ENCODE measurements at regions not wholly inside any gene's neighbourhood (a gene's known extent, or its start where the extent isn't known, plus 50 kb on each side); places are given as distances from the start of the nearest gene placed in this dataset.

GRCh38 chr1:114322734-114323133 lies 169.1 kb upstream of the SYT6 start:
- H3K36me3 Mint-ChIP-seq = no peaks in the 10 kb centered on the region
- no peak for DNase-seq
- no peaks in the 10 kb centered on the region for H3K27me3 Mint-ChIP-seq
- H3K27ac Mint-ChIP-seq = no peak overlapping the region
- H3K9me3 Mint-ChIP-seq = no peaks in the 10 kb centered on the region
- no peak overlapping the region for H3K4me3 Mint-ChIP-seq
- H3K4me1 Mint-ChIP-seq = peaks cover 3% of the 10 kb centered on the region

DNA sequence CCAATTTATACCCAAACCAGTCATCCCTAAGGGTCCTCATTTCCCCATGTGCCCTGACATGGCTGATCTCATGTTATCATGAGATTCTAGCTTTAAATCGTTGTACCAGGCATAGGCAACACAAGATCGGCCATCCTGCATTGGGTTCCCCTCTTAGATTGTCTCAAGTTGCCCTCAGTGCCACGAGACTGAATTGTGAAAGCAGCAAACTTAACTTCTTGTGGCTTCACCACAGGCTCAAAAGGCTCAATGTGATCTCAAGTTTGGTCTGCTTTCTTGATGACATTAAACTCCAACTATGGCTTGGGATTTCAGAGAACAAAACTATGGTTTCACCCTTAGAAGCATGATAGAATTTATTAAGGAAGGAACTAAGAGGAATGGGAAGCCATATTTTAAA lies 168.5 kb upstream of the SYT6 start:
- Mint-ChIP-seq H3K4me3 (no peak overlapping the region), H3K4me1 (peaks cover 3% of the 10 kb centered on the region), H3K36me3 (no peaks in the 10 kb centered on the region), H3K9me3 (no peaks in the 10 kb centered on the region), H3K27ac (no peak overlapping the region), H3K27me3 (no peaks in the 10 kb centered on the region)
- DNase-seq = no peak

DNA sequence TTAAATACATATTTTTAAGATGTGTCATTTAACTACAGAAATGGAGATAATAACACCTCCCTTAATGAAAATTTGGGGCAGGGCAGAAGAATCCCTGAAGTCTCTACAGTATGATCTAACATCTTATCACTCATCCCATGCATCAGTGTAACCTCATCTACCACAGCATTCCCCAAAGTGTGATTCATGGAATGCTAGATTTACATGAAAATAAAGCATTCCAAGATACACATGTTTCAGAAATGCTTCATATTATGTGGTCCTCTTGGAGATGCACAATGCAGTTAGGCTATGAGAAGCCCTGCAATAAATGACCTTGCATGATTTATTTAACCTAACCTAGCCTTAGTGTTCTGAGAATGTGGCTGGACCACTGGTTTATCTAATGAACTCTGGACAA lies 166.9 kb upstream of the SYT6 start:
- Mint-ChIP-seq H3K4me1 (peaks cover 3% of the 10 kb centered on the region), H3K36me3 (no peaks in the 10 kb centered on the region), H3K9me3 (no peaks in the 10 kb centered on the region), H3K27ac (no peak overlapping the region), H3K27me3 (no peaks in the 10 kb centered on the region), H3K4me3 (no peak overlapping the region)
- no peak for DNase-seq

DNA sequence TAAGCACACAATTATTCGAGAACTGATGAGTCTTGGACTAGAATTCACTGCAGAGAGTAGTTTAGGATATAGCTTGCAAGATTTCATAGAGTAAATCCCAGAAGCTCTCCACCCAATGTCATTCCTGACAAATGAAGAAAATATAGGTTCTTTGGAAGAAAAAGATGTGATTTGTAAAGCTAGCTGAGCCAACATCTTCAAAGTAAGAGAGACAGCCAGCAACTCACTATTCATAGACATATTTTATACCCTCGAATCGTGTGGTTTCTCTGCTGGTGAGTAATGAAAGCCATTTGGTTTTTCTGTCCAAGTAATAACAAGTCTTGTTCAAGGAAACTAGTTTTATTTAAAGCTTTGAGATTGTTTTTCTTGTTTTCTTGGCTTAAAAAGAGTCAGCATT lies 165.7 kb upstream of the SYT6 start:
- no peaks in the 10 kb centered on the region for H3K27me3 Mint-ChIP-seq
- no peak for DNase-seq
- H3K27ac Mint-ChIP-seq = no peak overlapping the region
- H3K4me1 Mint-ChIP-seq = peaks cover 3% of the 10 kb centered on the region
- no peak overlapping the region for H3K4me3 Mint-ChIP-seq
- H3K36me3 Mint-ChIP-seq = no peaks in the 10 kb centered on the region
- no peaks in the 10 kb centered on the region for H3K9me3 Mint-ChIP-seq

DNA sequence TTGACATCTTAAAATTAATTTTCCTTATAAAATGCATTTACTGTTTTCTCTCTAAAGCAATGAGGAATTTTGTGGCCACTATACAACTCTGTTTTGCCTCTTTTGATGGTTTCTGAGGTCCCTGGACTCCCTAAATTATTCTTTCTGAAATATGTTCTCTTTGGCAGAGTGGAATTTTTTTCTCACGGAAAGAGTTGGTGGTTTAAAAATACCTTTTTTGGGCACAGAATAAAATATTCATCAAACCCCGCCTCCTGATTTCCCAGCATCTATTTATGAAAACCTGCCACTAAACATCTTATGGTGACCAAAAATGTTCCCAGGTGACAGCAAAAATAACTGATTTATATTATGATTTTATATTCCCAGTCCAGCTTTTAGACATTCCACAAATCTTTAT lies 165.3 kb upstream of the SYT6 start:
- no peak for DNase-seq
- H3K27ac Mint-ChIP-seq = no peak overlapping the region
- H3K36me3 Mint-ChIP-seq = no peaks in the 10 kb centered on the region
- H3K4me3 Mint-ChIP-seq = no peak overlapping the region
- H3K9me3 Mint-ChIP-seq = no peaks in the 10 kb centered on the region
- no peaks in the 10 kb centered on the region for H3K27me3 Mint-ChIP-seq
- H3K4me1 Mint-ChIP-seq = peaks cover 3% of the 10 kb centered on the region

DNA sequence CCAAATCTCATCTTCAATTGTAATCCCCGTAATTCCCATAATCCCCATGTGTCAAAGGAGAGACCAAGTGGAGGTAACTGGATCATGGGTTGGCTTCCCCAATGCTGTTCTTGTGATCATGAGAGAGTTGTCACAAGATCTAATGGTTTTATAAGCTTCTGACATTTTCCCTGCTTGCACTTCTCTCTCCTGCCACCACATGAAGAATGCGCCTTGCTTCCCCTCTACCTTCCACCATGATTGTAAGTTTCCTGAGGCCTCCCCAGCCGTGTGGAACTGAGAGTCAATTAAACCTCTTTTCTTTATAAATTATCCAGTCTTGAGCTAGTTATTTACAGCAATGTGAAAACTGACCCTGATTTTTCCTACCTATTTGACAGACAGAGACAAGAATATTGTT lies 162.5 kb upstream of the SYT6 start:
- no peaks in the 10 kb centered on the region for H3K27me3 Mint-ChIP-seq
- DNase-seq = no peak
- no peak overlapping the region for H3K4me3 Mint-ChIP-seq
- no peaks in the 10 kb centered on the region for H3K36me3 Mint-ChIP-seq
- H3K27ac Mint-ChIP-seq = no peak overlapping the region
- no peaks in the 10 kb centered on the region for H3K9me3 Mint-ChIP-seq
- H3K4me1 Mint-ChIP-seq = no peaks in the 10 kb centered on the region

DNA sequence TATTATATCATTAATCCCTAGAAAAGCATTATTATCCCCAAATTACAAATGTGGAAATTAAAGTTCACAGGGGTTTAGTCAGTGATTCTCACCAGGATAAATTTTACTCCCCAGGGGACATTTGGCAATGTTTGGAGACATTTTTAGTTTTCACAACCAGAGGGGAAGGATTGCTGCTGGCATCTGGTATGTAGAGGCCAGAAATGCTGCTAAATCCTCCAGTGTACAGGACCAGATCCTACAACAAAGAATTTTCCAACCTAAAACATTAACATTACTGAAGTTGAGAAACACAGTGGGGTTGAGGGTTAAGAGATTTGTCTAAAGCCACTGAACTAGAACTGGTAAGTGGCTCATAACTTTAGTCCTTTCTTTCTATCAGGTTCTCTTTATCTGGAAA lies 162.0 kb upstream of the SYT6 start:
- Mint-ChIP-seq H3K27ac (no peak overlapping the region), H3K27me3 (no peaks in the 10 kb centered on the region), H3K4me1 (no peaks in the 10 kb centered on the region), H3K36me3 (no peaks in the 10 kb centered on the region), H3K4me3 (no peak overlapping the region), H3K9me3 (no peaks in the 10 kb centered on the region)
- DNase-seq = no peak

GRCh38 chr1:114314576-114314975 lies 160.9 kb upstream of the SYT6 start:
- H3K4me3 Mint-ChIP-seq = no peak overlapping the region
- no peaks in the 10 kb centered on the region for H3K36me3 Mint-ChIP-seq
- no peaks in the 10 kb centered on the region for H3K9me3 Mint-ChIP-seq
- no peak for DNase-seq
- H3K4me1 Mint-ChIP-seq = no peaks in the 10 kb centered on the region
- H3K27me3 Mint-ChIP-seq = no peaks in the 10 kb centered on the region
- H3K27ac Mint-ChIP-seq = no peak overlapping the region

DNA sequence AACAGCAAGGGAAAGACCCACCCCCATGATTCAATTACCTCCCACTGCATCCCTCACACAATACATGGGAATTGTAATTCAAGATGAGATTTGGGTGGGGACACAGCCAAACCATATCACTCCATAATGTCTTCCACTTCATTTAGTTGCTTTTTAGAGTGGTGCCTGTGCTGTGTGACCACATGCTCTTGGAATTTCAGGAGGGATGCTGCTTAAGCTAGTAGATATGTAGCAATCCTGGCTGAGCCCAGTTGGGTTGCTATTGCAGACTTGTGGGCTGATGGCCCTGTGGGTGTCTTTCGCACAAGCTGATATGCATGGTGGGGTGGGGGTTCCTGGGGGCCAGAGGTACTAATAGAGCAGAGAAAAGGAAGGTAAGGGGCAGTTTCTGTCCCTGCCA lies 160.4 kb upstream of the SYT6 start:
- Mint-ChIP-seq H3K4me3 (no peak overlapping the region), H3K27me3 (no peaks in the 10 kb centered on the region), H3K27ac (no peak overlapping the region), H3K36me3 (no peaks in the 10 kb centered on the region), H3K4me1 (no peaks in the 10 kb centered on the region), H3K9me3 (no peaks in the 10 kb centered on the region)
- DNase-seq = no peak

GRCh38 chr1:114310695-114311271 lies 157.1 kb upstream of the SYT6 start:
- Mint-ChIP-seq H3K36me3 (no peaks in the 10 kb centered on the region), H3K4me1 (no peaks in the 10 kb centered on the region), H3K27me3 (no peaks in the 10 kb centered on the region), H3K27ac (no peak overlapping the region), H3K9me3 (peaks cover 3% of the 10 kb centered on the region), H3K4me3 (no peak overlapping the region)
- DNase-seq = no peak

GRCh38 chr1:114302821-114303220 lies 149.2 kb upstream of the SYT6 start:
- H3K4me1 Mint-ChIP-seq = peaks cover 2% of the 10 kb centered on the region
- H3K27ac Mint-ChIP-seq = no peak overlapping the region
- no peak overlapping the region for H3K4me3 Mint-ChIP-seq
- H3K9me3 Mint-ChIP-seq = no peaks in the 10 kb centered on the region
- no peaks in the 10 kb centered on the region for H3K27me3 Mint-ChIP-seq
- no peak for DNase-seq
- H3K36me3 Mint-ChIP-seq = no peaks in the 10 kb centered on the region

DNA sequence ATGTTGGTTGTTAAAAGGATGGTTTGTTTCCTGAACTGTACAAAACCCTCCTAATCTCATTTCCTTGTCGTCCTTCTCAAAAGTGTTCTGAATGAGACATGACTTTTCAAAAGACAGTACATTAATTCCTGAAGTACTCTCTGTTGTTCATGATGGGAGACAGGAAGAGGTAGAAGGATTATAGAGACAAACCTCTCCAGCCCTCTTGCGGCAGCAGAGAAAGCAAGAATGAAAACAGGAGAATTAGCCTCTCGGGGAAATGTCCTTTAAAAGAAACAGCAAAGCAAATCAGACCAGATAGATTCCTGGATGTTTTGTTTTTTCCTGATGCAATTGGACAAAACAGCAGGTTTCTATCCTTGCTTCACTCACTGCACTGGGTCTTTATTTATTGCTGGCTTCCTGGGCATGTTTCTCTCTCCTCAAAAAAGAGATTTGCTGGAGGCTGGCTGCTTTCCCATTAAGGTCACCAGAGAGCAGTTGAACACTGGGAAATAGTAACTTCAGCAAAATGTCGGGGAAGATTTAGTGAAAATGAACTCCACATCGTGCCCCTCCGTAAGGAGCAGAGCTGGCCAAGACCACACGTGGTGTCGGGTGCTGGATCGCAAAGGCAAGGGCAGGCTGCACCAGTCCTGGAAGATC lies 145.8 kb upstream of the SYT6 start:
- Mint-ChIP-seq H3K4me3 (no peak overlapping the region), H3K4me1 (peaks cover 2% of the 10 kb centered on the region), H3K27ac (no peak overlapping the region), H3K27me3 (no peaks in the 10 kb centered on the region), H3K36me3 (no peaks in the 10 kb centered on the region), H3K9me3 (no peaks in the 10 kb centered on the region)
- DNase-seq = no peak

- peaks cover 2% of the 10 kb centered on the region for H3K4me1 Mint-ChIP-seq
- no peaks in the 10 kb centered on the region for H3K27me3 Mint-ChIP-seq
- no peaks in the 10 kb centered on the region for H3K9me3 Mint-ChIP-seq
- no peak overlapping the region for H3K4me3 Mint-ChIP-seq
- no peak for DNase-seq
- H3K27ac Mint-ChIP-seq = no peak overlapping the region
- H3K36me3 Mint-ChIP-seq = no peaks in the 10 kb centered on the region
Measured at GRCh38 chr1:114298008-114298407, 144.3 kb upstream of the SYT6 start.

- no peak for DNase-seq
- no peaks in the 10 kb centered on the region for H3K27me3 Mint-ChIP-seq
- H3K9me3 Mint-ChIP-seq = no peaks in the 10 kb centered on the region
- H3K27ac Mint-ChIP-seq = no peak overlapping the region
- H3K36me3 Mint-ChIP-seq = no peaks in the 10 kb centered on the region
- peaks cover 2% of the 10 kb centered on the region for H3K4me1 Mint-ChIP-seq
- H3K4me3 Mint-ChIP-seq = no peak overlapping the region
Measured at GRCh38 chr1:114296413-114296812, 142.7 kb upstream of the SYT6 start.

DNA sequence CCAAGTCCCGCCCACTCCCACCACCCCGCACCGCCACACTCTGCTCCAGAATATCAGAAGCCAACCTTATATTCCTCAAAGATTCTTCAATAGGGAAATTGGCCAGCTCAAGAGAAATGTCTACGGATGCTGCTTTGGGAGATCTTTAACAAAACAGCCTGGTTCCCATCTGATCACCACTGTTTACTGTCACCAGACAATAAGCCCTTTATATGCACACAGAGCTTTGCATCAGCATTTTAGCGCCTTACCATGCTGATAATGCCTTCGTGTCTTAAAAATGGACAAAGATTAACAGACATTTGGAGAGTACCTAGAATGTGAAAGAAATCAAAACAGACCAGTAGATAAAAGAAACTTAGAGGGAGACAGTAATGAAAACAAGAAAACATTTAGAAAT lies 141.7 kb upstream of the SYT6 start:
- Mint-ChIP-seq H3K36me3 (no peaks in the 10 kb centered on the region), H3K9me3 (no peaks in the 10 kb centered on the region), H3K27me3 (no peaks in the 10 kb centered on the region)

GRCh38 chr1:114292835-114293234 lies 139.2 kb upstream of the SYT6 start:
- Mint-ChIP-seq H3K9me3 (no peaks in the 10 kb centered on the region), H3K27ac (no peak overlapping the region), H3K36me3 (no peaks in the 10 kb centered on the region), H3K4me3 (no peak overlapping the region), H3K4me1 (peaks cover 5% of the 10 kb centered on the region), H3K27me3 (no peaks in the 10 kb centered on the region)
- no peak for DNase-seq

More for the DNA sequence above, 141.7 kb upstream of the SYT6 start:
- no peak overlapping the region for H3K4me3 Mint-ChIP-seq
- DNase-seq = no peak
- H3K27ac Mint-ChIP-seq = no peak overlapping the region
- H3K4me1 Mint-ChIP-seq = no peaks in the 10 kb centered on the region

Data from activated naive CD8-positive, alpha-beta T cell treated with anti-CD3 and anti-CD28 coated beads for 36 hours (primary cell).